SU-DHL-6 (cell line): ENCODE measurements at regions not wholly inside any gene's neighbourhood (a gene's known extent, or its start where the extent isn't known, plus 50 kb on each side); places are given as distances from the start of the nearest gene placed in this dataset.

Experiments
- H2AFZ ChIP-seq: fragments of 200-600 bp; sonication (generic); 2 replicates; pipeline ENCODE4 v1.6.1; 2014; ENCODE audit warnings: low read depth, mild to moderate bottlenecking, moderate library complexity, mixed read lengths, antibody characterized with exemption, low read length; ENCODE audit not compliant: severe bottlenecking
- H3F3A ChIP-seq: fragments of 200-600 bp; shearing (Covaris generic); 2 replicates; pipeline ENCODE4 v1.6.0; 2016; ENCODE audit warnings: antibody characterized with exemption, mild to moderate bottlenecking; ENCODE audit not compliant: insufficient read depth
- H3K27ac ChIP-seq: fragments of 200-600 bp; sonication (generic); 2 replicates; pipeline ENCODE4 v1.5.1; 2016; ENCODE audit warnings: low read depth, mild to moderate bottlenecking, low read length, moderate library complexity, mixed read lengths
- H3K27me3 ChIP-seq: fragments of 200-600 bp; sonication (generic), shearing (Covaris generic); 2 replicates; pipeline ENCODE4 v1.6.0; 2014; ENCODE audit warnings: mild to moderate bottlenecking, low read length
- H3K36me3 ChIP-seq: fragments of 200-600 bp; sonication (generic); 2 replicates; pipeline ENCODE4 v1.6.1; 2014; ENCODE audit warnings: mild to moderate bottlenecking, low read length, mixed read lengths
- H3K4me2 ChIP-seq: fragments of 300-600, 200-600 bp; shearing (Covaris generic), sonication (generic); 2 replicates; pipeline ENCODE4 v1.6.0; 2014; ENCODE audit warnings: low read length, low read depth, mild to moderate bottlenecking; ENCODE audit not compliant: poor library complexity, severe bottlenecking
- H3K4me3 ChIP-seq: fragments of 200-600 bp; sonication (generic); 2 replicates; pipeline ENCODE4 v1.5.1; 2014; ENCODE audit warnings: antibody characterized with exemption, low read length, mild to moderate bottlenecking, mixed read lengths; ENCODE audit not compliant: insufficient read depth, poor library complexity, severe bottlenecking
- H3K79me2 ChIP-seq: fragments of 200-600 bp; sonication (generic); 2 replicates; pipeline ENCODE4 v1.6.1; 2014; ENCODE audit warnings: mild to moderate bottlenecking, low read length, moderate library complexity; ENCODE audit not compliant: insufficient read depth
- H3K9ac ChIP-seq: fragments of 200-600 bp; sonication (generic); 2 replicates; pipeline ENCODE4 v1.7.0; 2014; ENCODE audit warnings: mild to moderate bottlenecking, low read length
- H3K9me2 ChIP-seq: fragments of 200-600 bp; sonication (generic); replicated peaks from 2 replicates; pipeline ENCODE4 v1.6.1; 2014; ENCODE audit warnings: low read length; ENCODE audit not compliant: insufficient read depth
- H3K9me3 ChIP-seq: fragments of 200-600 bp; sonication (generic); 2 replicates; pipeline ENCODE4 v1.6.1; 2014; ENCODE audit warnings: low read length, mixed read lengths; ENCODE audit not compliant: insufficient read depth
- H4K20me1 ChIP-seq: fragments of 200-600 bp; sonication (generic); 2 replicates; pipeline ENCODE4 v1.6.1; 2014; ENCODE audit warnings: low read depth, mild to moderate bottlenecking, antibody characterized with exemption, low read length, moderate library complexity, mixed read lengths
- CTCF ChIP-seq: fragments of 200-600 bp; sonication (generic); IDR thresholded peaks from one replicate; pipeline ENCODE4 v1.5.1; 2017; ENCODE audit warnings: antibody characterized with exemption, mild to moderate bottlenecking, low read length, moderate library complexity; ENCODE audit not compliant: insufficient read depth, poor library complexity, severe bottlenecking
- EZH2phosphoT487 ChIP-seq: fragments of 200-600 bp; sonication (generic), shearing (Covaris generic); conservative IDR thresholded peaks from 2 replicates; pipeline ENCODE4 v1.6.1; 2018; ENCODE audit warnings: mild to moderate bottlenecking, antibody characterized with exemption, low read length, moderate library complexity, mixed read lengths

DNA sequence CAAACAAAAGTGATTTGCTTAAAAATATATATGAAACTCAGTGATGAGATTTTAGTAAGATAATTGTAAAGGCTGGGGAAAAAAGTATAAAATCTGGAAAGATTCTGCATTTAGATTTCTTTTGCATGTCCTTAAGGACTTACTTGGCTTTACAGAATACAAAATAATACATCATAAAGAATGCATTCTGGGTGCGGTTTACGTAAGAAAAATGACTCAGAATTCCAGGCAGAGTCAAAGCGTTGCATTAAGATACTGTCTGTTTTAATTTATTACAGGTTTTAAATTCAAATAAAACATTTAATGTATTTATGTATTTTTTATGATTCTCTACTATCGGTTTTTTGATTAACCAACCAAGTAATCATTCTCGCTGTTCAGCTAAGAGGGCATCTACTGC is 178.0 kb downstream of the SH3BP4 start:
- no peaks in the 10 kb centered on the region for H4K20me1 ChIP-seq
- H2AFZ ChIP-seq, result no peak overlapping the region
- H3K9ac ChIP-seq, result no peak overlapping the region
- H3K9me2 ChIP-seq, result no peaks in the 10 kb centered on the region
- H3K4me3 ChIP-seq, result no peak overlapping the region
- H3F3A ChIP-seq, result no peaks in the 10 kb centered on the region
- H3K36me3 ChIP-seq, result no peaks in the 10 kb centered on the region
- no peak overlapping the region for H3K4me2 ChIP-seq
- H3K9me3 ChIP-seq, result no peaks in the 10 kb centered on the region
- no peak overlapping the region for H3K27ac ChIP-seq
- no peaks in the 10 kb centered on the region for H3K27me3 ChIP-seq
- no peak for TF ChIP-seq CTCF
- TF ChIP-seq EZH2phosphoT487, result no peak
- H3K79me2 ChIP-seq, result no peaks in the 10 kb centered on the region

DNA sequence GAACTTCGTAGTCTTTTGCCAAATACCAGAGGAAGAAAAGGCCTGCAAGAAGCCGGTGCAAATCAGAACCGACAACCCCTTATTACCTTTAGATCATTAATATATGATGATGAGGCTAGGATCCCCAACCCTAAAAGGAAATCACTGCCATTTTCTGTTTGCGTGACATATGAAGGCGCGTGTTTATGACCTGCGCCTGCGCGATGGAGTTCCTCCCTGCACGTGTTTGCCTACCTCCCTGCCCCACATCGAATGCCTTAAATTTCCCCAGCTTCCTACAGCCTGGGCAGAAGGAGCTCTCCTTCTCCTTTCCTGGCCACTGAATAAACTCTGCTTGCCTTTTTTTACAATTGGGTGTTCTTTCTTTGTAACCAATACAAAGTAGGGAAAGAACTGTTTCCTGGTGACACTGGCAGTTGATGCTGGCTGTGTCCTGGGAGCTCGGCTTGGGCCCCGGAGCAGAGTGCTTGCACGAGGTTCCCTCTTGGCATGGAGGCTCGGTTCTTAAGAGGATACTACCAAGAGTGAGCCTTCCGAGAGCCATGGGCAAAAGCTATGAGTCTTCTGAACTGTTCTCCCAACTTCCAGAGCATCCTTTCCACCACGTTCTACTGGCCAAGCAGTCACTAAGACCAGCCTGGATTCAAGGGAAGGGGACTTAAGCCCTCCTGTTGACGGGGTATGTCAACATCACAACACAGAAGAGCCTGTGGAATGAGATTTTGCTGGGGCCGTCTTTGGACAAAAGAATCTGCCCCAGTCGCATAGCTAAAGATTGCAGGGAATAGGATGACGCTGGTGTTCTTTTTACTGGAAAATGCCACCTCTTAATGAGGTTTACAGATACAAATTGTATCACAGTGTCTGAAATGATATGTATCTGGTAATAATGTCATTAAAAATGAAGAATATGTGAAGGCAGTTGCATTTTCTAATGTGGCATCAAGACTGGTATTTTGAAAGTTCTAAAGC is 179.8 kb downstream of the SH3BP4 start:
- no peak for TF ChIP-seq CTCF
- TF ChIP-seq EZH2phosphoT487, result no peak
- no peak overlapping the region for H2AFZ ChIP-seq
- no peak overlapping the region for H3K9ac ChIP-seq
- no peak overlapping the region for H3K4me3 ChIP-seq
- H3K27me3 ChIP-seq, result no peaks in the 10 kb centered on the region
- H3K9me2 ChIP-seq, result no peaks in the 10 kb centered on the region
- H3K4me2 ChIP-seq, result no peak overlapping the region
- H3K79me2 ChIP-seq, result no peaks in the 10 kb centered on the region
- H4K20me1 ChIP-seq, result no peaks in the 10 kb centered on the region
- no peak overlapping the region for H3K27ac ChIP-seq
- no peaks in the 10 kb centered on the region for H3K9me3 ChIP-seq
- H3F3A ChIP-seq, result no peaks in the 10 kb centered on the region
- no peaks in the 10 kb centered on the region for H3K36me3 ChIP-seq

- Histone ChIP-seq H3K4me2 (no peak overlapping the region), H3F3A (no peaks in the 10 kb centered on the region), H3K36me3 (no peaks in the 10 kb centered on the region), H3K4me3 (no peak overlapping the region), H2AFZ (no peak overlapping the region), H3K27ac (no peak overlapping the region), H3K9ac (no peak overlapping the region), H4K20me1 (no peaks in the 10 kb centered on the region), H3K9me3 (no peaks in the 10 kb centered on the region), H3K27me3 (no peaks in the 10 kb centered on the region), H3K79me2 (no peaks in the 10 kb centered on the region), H3K9me2 (no peaks in the 10 kb centered on the region)
- TF ChIP-seq CTCF (no peak), EZH2phosphoT487 (no peak)
Measured at GRCh38 chr2:235132651-235133050, 180.8 kb downstream of the SH3BP4 start.
